ENCODE measurements at regions not wholly inside any gene's neighbourhood (a gene's known extent, or its start where the extent isn't known, plus 50 kb on each side); places are given as distances from the start of the nearest gene placed in this dataset.
"Not testable (repeated sequence)": the region's sequence is repeated elsewhere in the genome, so short reads cannot be mapped to it uniquely, and the experiment has no call there.

DNA sequence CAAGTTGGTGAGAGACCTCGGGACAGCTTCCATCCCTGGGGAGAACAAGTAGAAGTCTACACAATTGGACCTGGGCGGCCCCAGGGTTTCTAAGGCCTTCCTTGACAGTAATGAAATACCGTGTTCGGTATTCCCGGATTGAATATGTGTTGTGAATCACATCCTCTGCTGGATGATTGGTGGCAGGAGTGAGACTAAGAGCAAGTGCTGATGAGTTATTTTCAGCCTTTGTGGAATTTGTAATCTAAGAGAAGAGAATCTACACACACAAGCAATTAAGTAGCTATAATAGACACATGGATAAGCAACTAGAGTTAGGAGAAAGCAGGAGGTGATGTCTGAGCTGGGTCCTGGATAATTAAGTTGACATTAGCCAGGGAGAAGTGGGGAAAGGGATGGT is 64.8 kb upstream of the VWC2 start:
- Mint-ChIP-seq H3K27ac (no peak overlapping the region), H3K4me1 (no peaks in the 10 kb centered on the region), H3K36me3 (ENCODE audit: low read depth) (no peaks in the 10 kb centered on the region), H3K4me3 (no peak overlapping the region), H3K9me3 (peaks cover 4% of the 10 kb centered on the region), H3K27me3 (ENCODE audit: low read depth, poor library complexity) (peaks cover 3% of the 10 kb centered on the region)
- DNase-seq: no peak
- TF ChIP-seq, protein P1, sequence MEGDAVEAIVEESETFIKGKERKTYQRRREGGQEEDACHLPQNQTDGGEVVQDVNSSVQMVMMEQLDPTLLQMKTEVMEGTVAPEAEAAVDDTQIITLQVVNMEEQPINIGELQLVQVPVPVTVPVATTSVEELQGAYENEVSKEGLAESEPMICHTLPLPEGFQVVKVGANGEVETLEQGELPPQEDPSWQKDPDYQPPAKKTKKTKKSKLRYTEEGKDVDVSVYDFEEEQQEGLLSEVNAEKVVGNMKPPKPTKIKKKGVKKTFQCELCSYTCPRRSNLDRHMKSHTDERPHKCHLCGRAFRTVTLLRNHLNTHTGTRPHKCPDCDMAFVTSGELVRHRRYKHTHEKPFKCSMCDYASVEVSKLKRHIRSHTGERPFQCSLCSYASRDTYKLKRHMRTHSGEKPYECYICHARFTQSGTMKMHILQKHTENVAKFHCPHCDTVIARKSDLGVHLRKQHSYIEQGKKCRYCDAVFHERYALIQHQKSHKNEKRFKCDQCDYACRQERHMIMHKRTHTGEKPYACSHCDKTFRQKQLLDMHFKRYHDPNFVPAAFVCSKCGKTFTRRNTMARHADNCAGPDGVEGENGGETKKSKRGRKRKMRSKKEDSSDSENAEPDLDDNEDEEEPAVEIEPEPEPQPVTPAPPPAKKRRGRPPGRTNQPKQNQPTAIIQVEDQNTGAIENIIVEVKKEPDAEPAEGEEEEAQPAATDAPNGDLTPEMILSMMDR (IDR thresholded peaks at IDR 0.05): no peak

DNA sequence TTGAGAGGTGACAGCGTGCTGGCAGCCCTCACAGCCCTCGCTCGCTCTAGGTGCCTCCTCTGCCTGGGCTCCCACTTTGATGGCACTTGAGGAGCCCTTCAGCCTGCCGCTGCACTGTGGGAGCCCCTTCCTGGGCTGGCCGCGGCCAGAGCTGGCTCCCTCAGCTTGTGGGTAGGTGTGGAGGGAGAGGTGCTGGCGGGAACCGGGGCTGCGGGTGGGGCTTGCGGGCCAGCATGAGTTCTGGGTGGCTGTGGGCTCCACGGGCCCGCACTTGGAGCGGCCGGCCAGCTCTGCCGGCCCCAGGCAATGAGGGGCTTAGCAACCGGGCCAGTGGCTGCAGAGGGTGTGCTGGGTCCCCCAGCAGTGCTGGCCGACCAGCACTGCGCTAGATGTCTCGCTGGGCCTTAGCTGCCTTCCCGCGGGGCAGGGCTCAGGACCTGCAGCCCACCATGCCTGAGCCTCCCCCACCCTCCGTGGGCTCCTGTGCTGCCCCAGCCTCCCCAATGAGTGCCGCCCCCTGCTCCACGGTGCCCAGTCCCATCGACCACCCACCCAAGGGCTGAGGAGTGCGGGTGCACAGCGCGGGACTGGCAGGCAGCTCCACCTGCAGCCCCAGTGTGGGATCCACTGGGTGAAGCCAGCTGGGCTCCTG is 62.2 kb upstream of the VWC2 start:
- H3K36me3 Mint-ChIP-seq (ENCODE audit: low read depth); DNase-seq; H3K9me3 Mint-ChIP-seq; H3K4me1 Mint-ChIP-seq; H3K27me3 Mint-ChIP-seq (ENCODE audit: low read depth, poor library complexity); H3K27ac Mint-ChIP-seq; H3K4me3 Mint-ChIP-seq: not testable (repeated sequence)

DNA sequence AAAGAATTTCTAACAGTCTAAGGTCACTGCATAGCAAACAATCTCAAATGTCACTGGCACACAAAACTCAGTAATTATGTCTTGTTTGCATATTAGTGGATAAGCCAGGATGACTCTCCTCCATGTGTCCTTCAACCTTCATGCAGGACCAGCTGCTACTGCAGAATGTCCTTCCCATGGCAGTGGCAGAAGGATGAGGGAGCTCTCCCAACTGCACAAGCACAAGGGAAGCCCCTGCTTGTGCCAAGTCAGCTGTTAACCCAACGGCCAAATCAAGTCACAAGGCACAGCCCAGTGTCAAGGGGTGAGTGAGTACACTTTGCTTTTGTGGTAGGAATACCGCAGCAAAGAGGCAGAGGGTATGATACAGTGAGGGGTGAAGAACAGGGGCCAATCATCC is 59.3 kb upstream of the VWC2 start:
- TF ChIP-seq, protein P1 (IDR thresholded peaks at IDR 0.05): no peak
- no peak overlapping the region for H3K27ac Mint-ChIP-seq
- no peaks in the 10 kb centered on the region for H3K4me1 Mint-ChIP-seq
- peaks cover 4% of the 10 kb centered on the region for H3K9me3 Mint-ChIP-seq
- no peak for DNase-seq
- no peaks in the 10 kb centered on the region for H3K36me3 Mint-ChIP-seq (ENCODE audit: low read depth)
- no peak overlapping the region for H3K4me3 Mint-ChIP-seq
- H3K27me3 Mint-ChIP-seq (ENCODE audit: low read depth, poor library complexity): peaks cover 14% of the 10 kb centered on the region

DNA sequence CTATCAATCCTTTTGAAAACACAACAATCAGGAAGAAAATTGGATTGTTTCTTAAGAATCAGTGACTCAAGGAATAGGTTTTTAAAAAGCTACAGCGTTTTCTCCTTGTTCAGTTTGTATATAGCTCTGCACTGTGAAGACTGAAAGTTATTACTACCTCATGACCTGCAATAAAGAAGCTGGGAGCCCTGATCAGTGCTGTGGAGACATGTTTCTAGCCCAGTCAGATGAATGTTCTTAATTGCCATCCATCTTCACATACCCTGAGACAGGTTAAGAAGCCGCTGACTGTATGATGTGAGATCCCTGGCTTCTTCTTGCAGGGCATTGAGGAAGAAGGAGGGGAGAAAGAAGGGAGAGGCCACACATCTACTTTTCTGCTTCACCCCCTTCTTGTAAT is 58.0 kb upstream of the VWC2 start:
- H3K36me3 Mint-ChIP-seq (ENCODE audit: low read depth): no peaks in the 10 kb centered on the region
- H3K4me3 Mint-ChIP-seq: no peak overlapping the region
- no peak overlapping the region for H3K27ac Mint-ChIP-seq
- peaks cover 4% of the 10 kb centered on the region for H3K9me3 Mint-ChIP-seq
- no peak for DNase-seq
- peaks cover 15% of the 10 kb centered on the region for H3K27me3 Mint-ChIP-seq (ENCODE audit: low read depth, poor library complexity)
- TF ChIP-seq, protein P1 (IDR thresholded peaks at IDR 0.05): no peak
- H3K4me1 Mint-ChIP-seq: no peaks in the 10 kb centered on the region

DNA sequence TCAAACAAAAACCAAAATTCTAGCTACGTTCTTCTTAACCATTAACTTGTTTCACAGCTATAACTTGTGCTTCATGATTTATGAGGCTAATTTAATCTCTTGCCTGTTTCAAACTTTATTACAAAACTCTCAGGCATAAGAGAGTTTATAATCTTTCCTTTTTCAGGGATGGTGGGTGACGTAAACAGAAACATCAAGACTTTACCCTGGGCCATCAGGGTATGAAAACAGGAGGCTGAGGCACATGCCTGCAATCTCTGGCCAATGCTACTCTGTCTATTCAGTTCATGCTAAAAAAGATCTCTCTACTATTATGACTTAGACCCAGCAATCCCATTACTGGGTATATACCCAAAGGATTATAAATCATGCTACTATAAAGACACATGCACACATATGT is 55.9 kb upstream of the VWC2 start:
- Mint-ChIP-seq H3K9me3 (no peaks in the 10 kb centered on the region), H3K27me3 (ENCODE audit: low read depth, poor library complexity) (peaks cover 18% of the 10 kb centered on the region), H3K4me1 (no peaks in the 10 kb centered on the region), H3K36me3 (ENCODE audit: low read depth) (no peaks in the 10 kb centered on the region), H3K27ac (no peak overlapping the region), H3K4me3 (no peak overlapping the region)
- TF ChIP-seq, protein P1 (IDR thresholded peaks at IDR 0.05): no peak
- no peak for DNase-seq

DNA sequence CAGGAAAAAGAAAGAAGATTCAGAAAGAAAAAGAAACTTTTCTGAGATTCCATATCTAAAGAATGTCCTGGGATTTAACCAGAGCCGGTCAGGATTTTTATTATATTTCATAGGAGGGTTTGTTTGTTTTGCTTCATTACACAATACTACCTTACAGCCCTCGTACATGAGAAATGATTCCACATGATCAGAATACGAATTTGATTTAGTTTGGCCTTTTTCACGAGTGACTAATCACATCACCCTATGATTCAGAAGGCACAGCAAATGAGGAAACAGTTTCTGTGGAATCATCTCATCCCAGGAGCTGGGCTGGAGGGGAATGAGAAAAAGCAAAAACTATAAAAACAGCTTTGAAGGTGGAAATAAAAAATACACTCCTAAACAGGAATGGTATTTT is 54.7 kb upstream of the VWC2 start:
- H3K9me3 Mint-ChIP-seq: no peaks in the 10 kb centered on the region
- peaks cover 18% of the 10 kb centered on the region for H3K27me3 Mint-ChIP-seq (ENCODE audit: low read depth, poor library complexity)
- no peak overlapping the region for H3K27ac Mint-ChIP-seq
- no peak overlapping the region for H3K4me3 Mint-ChIP-seq
- no peak for DNase-seq
- TF ChIP-seq, protein P1 (IDR thresholded peaks at IDR 0.05): no peak
- no peaks in the 10 kb centered on the region for H3K36me3 Mint-ChIP-seq (ENCODE audit: low read depth)
- H3K4me1 Mint-ChIP-seq: no peaks in the 10 kb centered on the region
